ENCODE measurements at regions not wholly inside any gene's neighbourhood (a gene's known extent, or its start where the extent isn't known, plus 50 kb on each side); places are given as distances from the start of the nearest gene placed in this dataset.

GRCh38 chr6:95186710-95187109, 390.6 kb upstream of the MANEA start:
- Mint-ChIP-seq H3K36me3 (no peaks in the 10 kb centered on the region), H3K4me1 (no peaks in the 10 kb centered on the region), H3K4me3 (no peak overlapping the region), H3K9me3 (peaks cover 0 to 8% (median 2%) of the 10 kb centered on the region in 3 donors), H3K27me3 (no peaks in the 10 kb centered on the region), H3K27ac (no peak overlapping the region)

- H3K4me3 Mint-ChIP-seq, result no peak overlapping the region
- no peaks in the 10 kb centered on the region for H3K36me3 Mint-ChIP-seq
- H3K4me1 Mint-ChIP-seq, result no peaks in the 10 kb centered on the region
- H3K9me3 Mint-ChIP-seq, result peaks cover 0 to 5% (median 3%) of the 10 kb centered on the region in 3 donors
- no peak overlapping the region for H3K27ac Mint-ChIP-seq
- no peaks in the 10 kb centered on the region for H3K27me3 Mint-ChIP-seq
Measured at GRCh38 chr6:95197590-95197989, 379.7 kb upstream of the MANEA start.

- Mint-ChIP-seq H3K4me1 (no peaks in the 10 kb centered on the region), H3K36me3 (no peaks in the 10 kb centered on the region), H3K27ac (no peak overlapping the region), H3K9me3 (no peaks in the 10 kb centered on the region), H3K4me3 (no peak overlapping the region), H3K27me3 (no peaks in the 10 kb centered on the region)
Measured at GRCh38 chr6:95203153-95203754, 374.1 kb upstream of the MANEA start.

GRCh38 chr6:95204178-95204577, 373.2 kb upstream of the MANEA start:
- H3K4me1 Mint-ChIP-seq, result no peaks in the 10 kb centered on the region
- no peaks in the 10 kb centered on the region for H3K36me3 Mint-ChIP-seq
- no peak overlapping the region for H3K27ac Mint-ChIP-seq
- H3K4me3 Mint-ChIP-seq, result no peak overlapping the region
- no peaks in the 10 kb centered on the region for H3K9me3 Mint-ChIP-seq
- H3K27me3 Mint-ChIP-seq, result no peaks in the 10 kb centered on the region

- Mint-ChIP-seq H3K9me3 (no peaks in the 10 kb centered on the region), H3K36me3 (no peaks in the 10 kb centered on the region), H3K27me3 (no peaks in the 10 kb centered on the region), H3K4me3 (no peak overlapping the region), H3K27ac (no peak overlapping the region), H3K4me1 (no peaks in the 10 kb centered on the region)
Measured at GRCh38 chr6:95208621-95209020, 368.7 kb upstream of the MANEA start.

GRCh38 chr6:95209074-95209473, 368.3 kb upstream of the MANEA start:
- no peaks in the 10 kb centered on the region for H3K27me3 Mint-ChIP-seq
- no peaks in the 10 kb centered on the region for H3K4me1 Mint-ChIP-seq
- H3K4me3 Mint-ChIP-seq, result no peak overlapping the region
- H3K9me3 Mint-ChIP-seq, result no peaks in the 10 kb centered on the region
- H3K27ac Mint-ChIP-seq, result no peak overlapping the region
- no peaks in the 10 kb centered on the region for H3K36me3 Mint-ChIP-seq

GRCh38 chr6:95216555-95216954, 360.8 kb upstream of the MANEA start:
- no peak overlapping the region for H3K4me3 Mint-ChIP-seq
- no peaks in the 10 kb centered on the region for H3K4me1 Mint-ChIP-seq
- no peaks in the 10 kb centered on the region for H3K9me3 Mint-ChIP-seq
- no peaks in the 10 kb centered on the region for H3K27me3 Mint-ChIP-seq
- no peaks in the 10 kb centered on the region for H3K36me3 Mint-ChIP-seq
- H3K27ac Mint-ChIP-seq, result no peak overlapping the region

- H3K27ac Mint-ChIP-seq, result no peak overlapping the region
- H3K36me3 Mint-ChIP-seq, result no peaks in the 10 kb centered on the region
- no peaks in the 10 kb centered on the region for H3K4me1 Mint-ChIP-seq
- H3K9me3 Mint-ChIP-seq, result no peaks in the 10 kb centered on the region
- no peaks in the 10 kb centered on the region for H3K27me3 Mint-ChIP-seq
- H3K4me3 Mint-ChIP-seq, result no peak overlapping the region
Measured at GRCh38 chr6:95227351-95227750, 350.0 kb upstream of the MANEA start.

GRCh38 chr6:95228636-95229035, 348.7 kb upstream of the MANEA start:
- Mint-ChIP-seq H3K4me1 (no peaks in the 10 kb centered on the region), H3K27ac (no peak overlapping the region), H3K4me3 (no peak overlapping the region), H3K27me3 (no peaks in the 10 kb centered on the region), H3K9me3 (no peaks in the 10 kb centered on the region), H3K36me3 (no peaks in the 10 kb centered on the region)

GRCh38 chr6:95230071-95230740, 347.1 kb upstream of the MANEA start:
- Mint-ChIP-seq H3K36me3 (no peaks in the 10 kb centered on the region), H3K27ac (no peak overlapping the region), H3K4me3 (no peak overlapping the region), H3K9me3 (no peaks in the 10 kb centered on the region), H3K4me1 (no peaks in the 10 kb centered on the region), H3K27me3 (no peaks in the 10 kb centered on the region)

GRCh38 chr6:95231416-95231815, 345.9 kb upstream of the MANEA start:
- Mint-ChIP-seq H3K36me3 (no peaks in the 10 kb centered on the region), H3K4me1 (no peaks in the 10 kb centered on the region), H3K27ac (no peak overlapping the region), H3K27me3 (no peaks in the 10 kb centered on the region), H3K9me3 (no peaks in the 10 kb centered on the region), H3K4me3 (no peak overlapping the region)

GRCh38 chr6:95232446-95232845, 344.9 kb upstream of the MANEA start:
- H3K27me3 Mint-ChIP-seq, result no peaks in the 10 kb centered on the region
- H3K4me1 Mint-ChIP-seq, result no peaks in the 10 kb centered on the region
- H3K4me3 Mint-ChIP-seq, result no peak overlapping the region
- no peak overlapping the region for H3K27ac Mint-ChIP-seq
- no peaks in the 10 kb centered on the region for H3K36me3 Mint-ChIP-seq
- H3K9me3 Mint-ChIP-seq, result no peaks in the 10 kb centered on the region

- H3K27ac Mint-ChIP-seq, result no peak overlapping the region
- no peaks in the 10 kb centered on the region for H3K4me1 Mint-ChIP-seq
- no peaks in the 10 kb centered on the region for H3K36me3 Mint-ChIP-seq
- no peaks in the 10 kb centered on the region for H3K9me3 Mint-ChIP-seq
- H3K4me3 Mint-ChIP-seq, result no peak overlapping the region
- no peaks in the 10 kb centered on the region for H3K27me3 Mint-ChIP-seq
Measured at GRCh38 chr6:95233879-95234278, 343.5 kb upstream of the MANEA start.

- no peaks in the 10 kb centered on the region for H3K27me3 Mint-ChIP-seq
- H3K27ac Mint-ChIP-seq, result no peak overlapping the region
- H3K4me3 Mint-ChIP-seq, result no peak overlapping the region
- no peaks in the 10 kb centered on the region for H3K4me1 Mint-ChIP-seq
- no peaks in the 10 kb centered on the region for H3K36me3 Mint-ChIP-seq
- peaks cover 0 to 2% (median 0%) of the 10 kb centered on the region in 3 donors for H3K9me3 Mint-ChIP-seq
Measured at GRCh38 chr6:95240514-95240913, 336.8 kb upstream of the MANEA start.

GRCh38 chr6:95242560-95242959, 334.8 kb upstream of the MANEA start:
- Mint-ChIP-seq H3K4me1 (no peaks in the 10 kb centered on the region), H3K27ac (no peak overlapping the region), H3K9me3 (peaks cover 0 to 2% (median 0%) of the 10 kb centered on the region in 3 donors), H3K27me3 (no peaks in the 10 kb centered on the region), H3K4me3 (no peak overlapping the region), H3K36me3 (no peaks in the 10 kb centered on the region)

- no peak overlapping the region for H3K27ac Mint-ChIP-seq
- no peaks in the 10 kb centered on the region for H3K4me1 Mint-ChIP-seq
- no peaks in the 10 kb centered on the region for H3K27me3 Mint-ChIP-seq
- H3K36me3 Mint-ChIP-seq, result no peaks in the 10 kb centered on the region
- no peak overlapping the region for H3K4me3 Mint-ChIP-seq
- H3K9me3 Mint-ChIP-seq, result peaks cover 0 to 2% (median 0%) of the 10 kb centered on the region in 3 donors
Measured at GRCh38 chr6:95243053-95243452, 334.3 kb upstream of the MANEA start.

All from IgD-negative memory B cell (primary cell).